ENCODE measurements at regions not wholly inside any gene's neighbourhood (a gene's known extent, or its start where the extent isn't known, plus 50 kb on each side); places are given as distances from the start of the nearest gene placed in this dataset.
"Not testable (repeated sequence)": the region's sequence is repeated elsewhere in the genome, so short reads cannot be mapped to it uniquely, and the experiment has no call there.

- Histone ChIP-seq H3K4me1 (no peaks in the 10 kb centered on the region), H3K9me3 (no peaks in the 10 kb centered on the region), H3K36me3 (no peaks in the 10 kb centered on the region), H3K4me3 (no peak overlapping the region), H3K27me3 (no peaks in the 10 kb centered on the region), H3K27ac (no peak overlapping the region)
- no peak for DNase-seq (ENCODE audit: low spot score in 2 of 2)
- 48% methylated on average over 3 of the region's 3 CpGs for WGBS
- TF ChIP-seq POLR2A (IDR thresholded peaks at IDR 0.05) (no peak), CTCF (IDR thresholded peaks at IDR 0.05) (no peak), EP300 (IDR thresholded peaks at IDR 0.05) (no peak)
Measured at GRCh38 chr4:188781655-188782054, 642.4 kb downstream of the TRIML1 start.

DNA sequence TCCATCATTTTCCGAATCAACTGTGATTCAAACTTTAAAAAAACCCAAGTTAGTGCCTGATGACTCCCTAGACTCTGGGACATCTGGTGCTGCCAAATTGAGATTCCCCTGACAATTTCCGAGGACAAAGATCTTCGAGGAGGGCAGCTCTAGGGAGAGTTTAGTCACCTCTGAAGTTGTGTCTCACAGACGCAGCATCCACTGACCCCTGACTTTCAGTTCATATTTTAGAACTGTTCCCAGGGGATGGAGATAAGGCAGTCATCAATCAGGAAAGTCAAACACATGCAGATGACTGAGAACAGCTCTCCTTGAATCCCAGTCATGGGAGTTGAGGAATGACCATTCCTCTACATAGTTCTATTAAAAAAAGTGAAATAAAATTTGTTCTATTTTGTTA, 643.9 kb downstream of the TRIML1 start:
- no peak for TF ChIP-seq POLR2A (IDR thresholded peaks at IDR 0.05)
- TF ChIP-seq CTCF (IDR thresholded peaks at IDR 0.05): no peak
- DNase-seq (ENCODE audit: low spot score in 2 of 2): no peak
- 59% methylated on average over 4 of the region's 4 CpGs for WGBS

DNA sequence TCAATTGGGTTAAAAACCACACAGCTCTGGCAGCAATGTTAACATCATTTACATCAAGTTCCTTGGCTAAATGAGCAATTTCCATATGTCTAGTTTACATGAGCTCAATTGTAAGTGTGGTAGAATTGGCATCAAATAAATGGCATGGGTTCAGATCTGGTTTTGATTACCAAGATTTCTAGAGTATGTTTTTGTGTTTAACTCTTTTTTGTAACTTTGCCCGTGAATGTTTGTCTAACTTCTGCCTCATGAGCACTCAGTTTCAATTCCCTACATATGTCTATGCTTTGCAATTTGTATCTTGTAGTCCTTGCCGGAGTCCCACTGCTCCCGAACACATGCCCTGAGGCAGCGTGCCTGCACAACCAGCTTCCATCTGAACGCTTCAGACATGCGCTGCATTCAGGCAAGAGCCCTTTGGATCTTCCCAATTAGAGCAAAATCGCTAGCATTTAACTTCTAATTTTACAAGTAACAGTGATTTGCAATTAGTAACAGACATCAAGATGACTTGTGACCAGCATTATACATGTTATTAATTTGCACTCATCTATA, 644.4 kb downstream of the TRIML1 start:
- WGBS: 35% methylated on average over 7 of the region's 7 CpGs
- H3K4me3 ChIP-seq: no peak overlapping the region
- no peaks in the 10 kb centered on the region for H3K9me3 ChIP-seq
- TF ChIP-seq CTCF (IDR thresholded peaks at IDR 0.05): no peak
- TF ChIP-seq POLR2A (IDR thresholded peaks at IDR 0.05): no peak
- no peaks in the 10 kb centered on the region for H3K27me3 ChIP-seq
- no peak for DNase-seq (ENCODE audit: low spot score in 2 of 2)
- H3K27ac ChIP-seq: no peak overlapping the region
- H3K4me1 ChIP-seq: no peaks in the 10 kb centered on the region
- no peaks in the 10 kb centered on the region for H3K36me3 ChIP-seq

More for the DNA sequence above, 643.9 kb downstream of the TRIML1 start:
- no peaks in the 10 kb centered on the region for H3K4me1 ChIP-seq
- no peak overlapping the region for H3K4me3 ChIP-seq
- H3K27me3 ChIP-seq: no peaks in the 10 kb centered on the region
- no peak overlapping the region for H3K27ac ChIP-seq
- H3K36me3 ChIP-seq: no peaks in the 10 kb centered on the region
- H3K9me3 ChIP-seq: no peaks in the 10 kb centered on the region

GRCh38 chr4:188796600-188796999, 657.4 kb downstream of the TRIML1 start:
- H3K4me3 ChIP-seq; H3K27ac ChIP-seq; H3K36me3 ChIP-seq; H3K27me3 ChIP-seq; H3K9me3 ChIP-seq; H3K4me1 ChIP-seq; DNase-seq (ENCODE audit: low spot score in 2 of 2): not testable (repeated sequence)
- 93% methylated on average over 43 of the region's 46 CpGs for WGBS

DNA sequence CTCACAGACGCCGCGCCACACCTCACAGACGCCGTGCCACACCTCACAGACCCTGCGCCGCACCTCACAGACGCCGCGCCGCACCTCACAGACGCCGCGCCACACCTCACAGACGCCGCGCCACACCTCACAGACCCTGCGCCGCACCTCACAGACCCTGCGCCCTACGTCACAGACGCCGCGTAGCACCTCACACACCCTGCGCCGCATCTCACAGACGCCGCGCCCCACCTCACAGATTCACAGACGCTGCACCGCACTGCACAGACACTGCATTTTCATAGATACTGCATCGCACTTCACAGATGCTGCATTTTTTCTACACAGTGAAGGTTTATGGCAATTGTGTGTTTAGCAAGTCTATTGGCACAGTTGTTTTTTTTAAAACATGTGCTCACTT, 657.8 kb downstream of the TRIML1 start:
- not testable (repeated sequence) for DNase-seq (ENCODE audit: low spot score in 2 of 2); H3K27me3 ChIP-seq; H3K27ac ChIP-seq; H3K4me1 ChIP-seq; H3K36me3 ChIP-seq; H3K4me3 ChIP-seq; H3K9me3 ChIP-seq
- 93% methylated on average over 25 of the region's 32 CpGs for WGBS

GRCh38 chr4:188804861-188805260, 665.6 kb downstream of the TRIML1 start:
- H3K4me3 ChIP-seq: no peak overlapping the region
- no peaks in the 10 kb centered on the region for H3K4me1 ChIP-seq
- TF ChIP-seq EP300 (IDR thresholded peaks at IDR 0.05) (no peak), CTCF (IDR thresholded peaks at IDR 0.05) (no peak), POLR2AphosphoS5 (IDR thresholded peaks at IDR 0.05) (no peak), POLR2A (IDR thresholded peaks at IDR 0.05) (no peak)
- no peak for DNase-seq (ENCODE audit: low spot score in 2 of 2)
- WGBS: 74% methylated on average over 4 of the region's 4 CpGs
- no peak overlapping the region for H3K27ac ChIP-seq
- H3K27me3 ChIP-seq: no peaks in the 10 kb centered on the region
- H3K36me3 ChIP-seq: no peaks in the 10 kb centered on the region
- H3K9me3 ChIP-seq: no peaks in the 10 kb centered on the region
